Activated CD4-positive, alpha-beta T cell treated with anti-CD3 and anti-CD28 coated beads, Interleukin-2, Interleukin-4, amounts not matched to agents 100 ng/mL and 50 ng/mL, durations not matched to agents 16 hours and 8 hours (primary cell): ENCODE measurements at regions not wholly inside any gene's neighbourhood (a gene's known extent, or its start where the extent isn't known, plus 50 kb on each side); places are given as distances from the start of the nearest gene placed in this dataset.
"Not testable (repeated sequence)": the region's sequence is repeated elsewhere in the genome, so short reads cannot be mapped to it uniquely, and the experiment has no call there.

Source experiments
- DNase-seq: peaks from one replicate; pipeline ENCODE4 v3.0.0-alpha.2; 2020; ENCODE audit warnings: low spot score

- no peak for DNase-seq
These were observed 228.9 kb upstream of the CAND1 start for GRCh38 chr12:67039995-67040860.

- DNase-seq, result no peak
These were observed 228.4 kb upstream of the CAND1 start for GRCh38 chr12:67040861-67041137.

DNA sequence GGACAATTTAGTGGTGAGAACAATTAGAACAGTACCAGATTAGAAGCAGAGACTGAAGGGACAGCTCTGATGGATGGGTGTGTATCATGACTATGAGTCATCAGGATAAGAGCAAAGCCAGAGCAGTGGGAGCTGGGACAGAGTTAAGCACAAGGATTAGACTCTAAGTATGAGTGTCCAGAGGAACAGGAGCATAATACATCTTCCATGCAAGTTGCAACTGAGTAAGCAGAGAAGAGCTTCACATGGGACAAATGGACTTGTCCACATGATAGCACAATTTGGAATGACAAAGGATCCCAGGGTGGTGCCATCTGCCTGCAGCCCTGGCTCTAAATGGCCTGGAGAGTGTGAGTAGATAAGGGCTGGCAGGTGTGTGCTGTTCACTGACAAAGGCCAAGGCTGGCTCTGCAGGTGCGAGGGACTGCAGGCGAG lies 226.4 kb upstream of the CAND1 start:
- DNase-seq, result no peak

- no peak for DNase-seq
These were observed 225.4 kb upstream of the CAND1 start for GRCh38 chr12:67043771-67044170.

DNA sequence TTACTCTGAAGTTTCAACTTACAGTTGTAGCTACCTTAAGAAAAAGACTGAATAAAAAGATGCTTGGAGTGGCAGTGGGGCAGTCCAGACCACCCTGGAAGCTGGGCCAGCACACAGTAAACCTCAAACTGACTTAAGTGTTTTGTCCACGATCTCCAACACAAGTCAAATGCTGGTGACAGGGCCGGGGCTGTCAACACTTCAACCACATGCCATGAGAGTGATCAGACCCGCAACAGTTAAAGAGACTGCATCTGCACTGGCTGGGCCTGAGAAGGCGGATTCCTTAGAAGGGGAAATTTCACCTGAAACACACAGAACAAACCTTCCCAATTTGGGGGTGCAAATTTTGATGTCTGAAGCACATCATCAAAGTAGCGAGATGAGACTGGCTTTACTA lies 223.5 kb upstream of the CAND1 start:
- DNase-seq, result no peak

GRCh38 chr12:67046062-67046461 lies 223.1 kb upstream of the CAND1 start:
- no peak for DNase-seq

- no peak for DNase-seq
These were observed 221.5 kb upstream of the CAND1 start for GRCh38 chr12:67047634-67048033.

- no peak for DNase-seq
These were observed 220.8 kb upstream of the CAND1 start for GRCh38 chr12:67048371-67048770.

- DNase-seq, result not testable (repeated sequence)
These were observed 220.0 kb upstream of the CAND1 start for GRCh38 chr12:67049199-67049598.

- no peak for DNase-seq
These were observed 216.2 kb upstream of the CAND1 start for GRCh38 chr12:67052981-67053380.

DNA sequence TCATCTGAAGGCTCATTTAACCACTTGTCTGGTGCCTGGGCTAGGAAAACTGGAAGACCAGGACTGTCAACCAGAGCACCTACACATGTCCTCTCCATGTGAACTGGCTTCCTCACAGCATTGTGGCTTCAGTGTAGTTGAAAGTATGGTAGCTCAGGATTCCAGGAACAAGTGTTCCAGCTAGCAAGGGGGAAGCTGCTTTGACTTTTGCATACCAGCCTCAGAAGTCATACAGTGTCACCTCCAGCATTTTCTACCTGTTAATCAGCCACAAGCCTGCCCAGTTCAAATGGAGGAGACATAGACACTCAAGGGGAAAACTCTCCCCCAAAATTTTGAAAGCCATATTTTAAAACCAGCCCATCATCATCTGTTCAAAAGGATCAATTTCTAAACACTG lies 212.8 kb upstream of the CAND1 start:
- no peak for DNase-seq

- DNase-seq, result no peak
These were observed 212.1 kb upstream of the CAND1 start for GRCh38 chr12:67057072-67057471.

- DNase-seq, result no peak
These were observed 207.0 kb upstream of the CAND1 start for GRCh38 chr12:67062193-67062592.

DNA sequence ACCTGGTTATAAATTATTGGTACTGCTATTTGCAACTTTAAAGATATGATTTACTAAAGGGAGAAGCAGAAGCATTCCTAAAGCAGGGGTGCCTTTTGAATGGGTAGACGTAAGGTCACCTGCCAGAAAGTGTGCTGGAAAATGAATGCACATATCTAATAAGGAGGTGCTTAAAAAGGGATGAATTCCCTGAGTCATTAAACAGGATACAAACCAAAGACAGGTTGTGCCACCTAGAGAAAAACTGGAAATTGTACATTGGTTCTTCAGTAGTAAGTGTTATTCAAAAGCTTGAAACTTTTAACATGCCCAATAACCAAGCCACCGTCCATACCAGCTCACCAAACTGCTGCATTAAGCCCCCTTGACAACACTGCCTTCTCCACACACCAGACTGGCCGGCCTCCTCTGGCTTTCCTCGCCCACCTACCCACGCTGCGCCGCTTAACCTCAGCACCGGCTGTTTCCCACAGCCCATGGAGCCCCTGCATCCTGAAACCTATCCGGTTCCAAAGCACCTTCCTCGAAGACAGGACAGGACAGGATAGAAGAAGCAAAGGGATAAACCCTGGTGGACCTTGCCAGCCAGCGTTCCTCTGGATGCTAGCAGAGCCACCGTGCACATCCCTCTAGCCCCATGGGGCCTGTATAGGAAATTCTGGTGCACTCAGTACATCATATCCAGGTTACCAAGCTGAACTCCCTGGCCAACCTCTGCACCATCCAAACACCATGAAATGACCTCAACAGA lies 201.5 kb upstream of the CAND1 start:
- no peak for DNase-seq

- DNase-seq, result no peak
These were observed 200.9 kb upstream of the CAND1 start for GRCh38 chr12:67068204-67068731.

GRCh38 chr12:67068761-67069450 lies 200.3 kb upstream of the CAND1 start:
- peak; percentile 23 for DNase-seq

DNA sequence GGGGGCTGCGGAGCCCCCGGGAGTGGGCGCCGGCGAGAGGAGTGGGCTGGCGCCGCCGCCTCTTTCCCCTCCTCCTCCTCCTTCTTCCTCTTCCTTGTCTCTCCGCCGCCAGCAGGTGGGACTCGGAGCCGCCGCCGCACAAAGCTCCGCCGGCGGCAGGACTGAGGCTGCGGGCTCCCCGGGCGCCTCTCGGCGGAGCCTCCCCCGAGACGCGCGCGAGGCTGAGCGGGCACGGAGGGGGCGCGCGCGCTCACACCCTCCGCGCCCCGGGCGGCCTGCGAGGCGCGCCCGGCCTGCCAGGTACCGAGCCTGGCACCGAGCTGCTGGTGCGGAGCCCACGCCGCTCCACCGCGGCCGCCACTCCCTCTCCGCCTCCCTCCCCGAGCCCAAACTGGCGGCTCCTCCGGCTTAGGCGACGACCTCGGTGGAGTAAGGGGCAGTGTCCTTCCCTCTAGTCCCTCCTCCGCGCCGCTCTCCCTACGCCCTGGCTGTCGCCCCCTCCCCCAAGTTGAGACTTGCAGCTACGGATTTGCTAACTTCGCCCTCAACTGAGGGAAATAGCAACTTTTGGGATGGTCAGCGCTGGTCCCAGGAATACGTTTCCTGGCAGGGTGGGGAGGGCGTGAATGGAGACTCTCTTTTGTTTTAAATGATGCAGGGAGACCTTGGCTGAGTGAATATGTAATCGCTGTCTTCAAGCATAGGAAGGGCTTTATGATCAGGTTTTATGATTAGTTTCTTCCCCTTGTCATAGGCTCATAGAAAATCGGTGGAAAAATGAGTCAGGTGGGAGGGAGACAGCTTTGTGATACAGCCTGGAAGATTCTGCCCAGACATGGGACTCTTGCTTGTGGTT lies 199.5 kb upstream of the CAND1 start:
- DNase-seq, result peak; percentile 9

- DNase-seq, result no peak
These were observed 198.9 kb upstream of the CAND1 start for GRCh38 chr12:67070307-67070600.

DNA sequence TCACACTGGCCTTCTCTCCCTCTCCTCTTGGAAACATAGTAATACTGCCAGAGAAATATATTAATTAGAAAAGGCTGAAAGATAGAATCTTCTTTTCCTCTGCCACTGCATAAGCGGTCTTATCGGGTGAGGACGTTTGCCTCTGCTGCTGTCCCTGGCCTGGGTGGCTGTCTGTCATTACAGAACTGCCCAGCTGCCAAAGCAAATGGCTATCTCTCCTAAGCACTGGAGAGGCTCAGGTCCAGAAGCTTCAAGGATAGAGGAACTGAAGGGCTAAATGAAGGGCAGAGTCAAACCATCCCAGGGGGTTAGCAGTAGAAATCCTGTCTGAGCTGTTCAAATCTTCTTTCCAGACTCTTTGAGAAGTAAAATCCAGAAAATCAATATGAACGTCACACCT lies 198.6 kb upstream of the CAND1 start:
- DNase-seq, result no peak

DNA sequence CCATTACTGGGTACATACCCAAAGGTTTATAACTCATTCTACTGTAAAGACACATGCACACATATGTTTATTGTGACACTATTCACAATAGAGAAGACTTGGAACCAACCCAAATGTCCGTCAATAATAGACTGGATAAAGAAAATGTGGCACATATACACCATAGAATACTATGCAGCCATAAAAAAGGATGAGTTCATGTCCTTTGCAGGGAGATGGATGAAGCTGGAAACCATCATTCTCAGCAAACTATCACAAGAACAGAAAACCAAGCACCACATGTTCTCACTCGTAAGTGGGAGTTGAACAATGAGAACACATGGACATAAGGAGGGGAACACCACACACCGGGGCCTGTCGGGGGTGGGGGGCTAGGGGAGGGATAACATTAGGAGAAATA lies 196.9 kb upstream of the CAND1 start:
- not testable (repeated sequence) for DNase-seq

- DNase-seq, result no peak
These were observed 195.8 kb upstream of the CAND1 start for GRCh38 chr12:67073336-67073735.

GRCh38 chr12:67074072-67074471 lies 195.1 kb upstream of the CAND1 start:
- no peak for DNase-seq
